HL-60 (cell line): ENCODE measurements at regions not wholly inside any gene's neighbourhood (a gene's known extent, or its start where the extent isn't known, plus 50 kb on each side); places are given as distances from the start of the nearest gene placed in this dataset.

ENCODE experiments used
- DNase-seq, 2 experiments: peaks; one replicate each; pipeline ENCODE4 v3.0.0-alpha.2; 2010 to 2020; ENCODE audit warnings: low read depth in 1 of 2, low spot score in 1 of 2
- H3K27ac ChIP-seq: fragments of 250-450 bp; sonication (Bioruptor Pico); replicated peaks from 2 replicates; pipeline ENCODE4 v1.5.1; 2020; ENCODE audit warnings: mild to moderate bottlenecking, moderate library complexity
- H3K27me3 ChIP-seq: fragments of 250-450 bp; sonication (Bioruptor Pico); 2 replicates; pipeline ENCODE4 v1.5.1; 2021; ENCODE audit warnings: mild to moderate bottlenecking, moderate library complexity; ENCODE audit not compliant: insufficient read depth, poor library complexity, severe bottlenecking
- H3K4me3 ChIP-seq: replicated peaks from 2 replicates; pipeline ENCODE4 v1.5.1; 2011; ENCODE audit warnings: mild to moderate bottlenecking, control low read depth, low read length; ENCODE audit not compliant: insufficient read depth
- CTCF ChIP-seq: IDR thresholded peaks from one replicate; pipeline ENCODE4 v1.5.1; 2011; ENCODE audit warnings: low read length, control low read depth, inconsistent platforms; ENCODE audit not compliant: insufficient read depth
- GABPA ChIP-seq: IDR thresholded peaks from 2 replicates; pipeline ENCODE4 v1.6.1; 2012; ENCODE audit warnings: low read depth
- POLR2AphosphoS5 ChIP-seq: IDR thresholded peaks from 2 replicates; pipeline ENCODE4 v1.6.1; 2012; ENCODE audit warnings: low read depth
- SPI1 ChIP-seq: IDR thresholded peaks from 2 replicates; pipeline ENCODE4 v1.6.1; 2012; ENCODE audit warnings: low read depth, mild to moderate bottlenecking, borderline replicate concordance
- TF ChIP-seq, protein P1 (sequence below): IDR thresholded peaks from 2 replicates; pipeline ENCODE4 v1.6.1; 2012; ENCODE audit warnings: low read depth; ENCODE audit not compliant: insufficient replicate concordance

DNA sequence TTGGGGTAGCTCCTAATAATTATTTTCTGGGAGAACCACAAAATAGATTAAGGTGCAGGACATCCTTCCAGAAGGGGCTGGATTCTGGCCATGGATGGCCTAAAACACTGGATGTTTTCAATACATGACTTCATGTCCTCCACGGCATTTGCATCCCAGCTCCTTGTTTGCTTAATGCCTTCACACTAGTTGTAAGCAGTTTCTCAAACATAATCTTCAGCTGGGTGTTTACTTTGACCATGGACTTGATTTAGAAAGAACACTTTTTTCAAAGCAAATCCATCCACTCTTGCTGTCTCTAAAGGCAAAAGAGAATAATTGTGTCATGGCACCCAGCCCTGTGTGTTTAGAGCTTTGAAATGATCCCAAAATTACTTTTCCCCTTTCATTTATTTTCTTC is 82.5 kb upstream of the GSX1 start:
- H3K4me3 ChIP-seq, result no peak overlapping the region
- no peak for DNase-seq
- H3K27me3 ChIP-seq, result peaks cover 16% of the 10 kb centered on the region
- no peak overlapping the region for H3K27ac ChIP-seq
- TF ChIP-seq, protein P1, sequence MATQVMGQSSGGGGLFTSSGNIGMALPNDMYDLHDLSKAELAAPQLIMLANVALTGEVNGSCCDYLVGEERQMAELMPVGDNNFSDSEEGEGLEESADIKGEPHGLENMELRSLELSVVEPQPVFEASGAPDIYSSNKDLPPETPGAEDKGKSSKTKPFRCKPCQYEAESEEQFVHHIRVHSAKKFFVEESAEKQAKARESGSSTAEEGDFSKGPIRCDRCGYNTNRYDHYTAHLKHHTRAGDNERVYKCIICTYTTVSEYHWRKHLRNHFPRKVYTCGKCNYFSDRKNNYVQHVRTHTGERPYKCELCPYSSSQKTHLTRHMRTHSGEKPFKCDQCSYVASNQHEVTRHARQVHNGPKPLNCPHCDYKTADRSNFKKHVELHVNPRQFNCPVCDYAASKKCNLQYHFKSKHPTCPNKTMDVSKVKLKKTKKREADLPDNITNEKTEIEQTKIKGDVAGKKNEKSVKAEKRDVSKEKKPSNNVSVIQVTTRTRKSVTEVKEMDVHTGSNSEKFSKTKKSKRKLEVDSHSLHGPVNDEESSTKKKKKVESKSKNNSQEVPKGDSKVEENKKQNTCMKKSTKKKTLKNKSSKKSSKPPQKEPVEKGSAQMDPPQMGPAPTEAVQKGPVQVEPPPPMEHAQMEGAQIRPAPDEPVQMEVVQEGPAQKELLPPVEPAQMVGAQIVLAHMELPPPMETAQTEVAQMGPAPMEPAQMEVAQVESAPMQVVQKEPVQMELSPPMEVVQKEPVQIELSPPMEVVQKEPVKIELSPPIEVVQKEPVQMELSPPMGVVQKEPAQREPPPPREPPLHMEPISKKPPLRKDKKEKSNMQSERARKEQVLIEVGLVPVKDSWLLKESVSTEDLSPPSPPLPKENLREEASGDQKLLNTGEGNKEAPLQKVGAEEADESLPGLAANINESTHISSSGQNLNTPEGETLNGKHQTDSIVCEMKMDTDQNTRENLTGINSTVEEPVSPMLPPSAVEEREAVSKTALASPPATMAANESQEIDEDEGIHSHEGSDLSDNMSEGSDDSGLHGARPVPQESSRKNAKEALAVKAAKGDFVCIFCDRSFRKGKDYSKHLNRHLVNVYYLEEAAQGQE, result no peak
- TF ChIP-seq CTCF (no peak), GABPA (no peak), SPI1 (no peak), POLR2AphosphoS5 (no peak)

- no peak for DNase-seq
- peaks cover 18% of the 10 kb centered on the region for H3K27me3 ChIP-seq
- no peak overlapping the region for H3K27ac ChIP-seq
- no peak overlapping the region for H3K4me3 ChIP-seq
- no peak for TF ChIP-seq SPI1
- TF ChIP-seq, protein P1, result no peak
- TF ChIP-seq CTCF, result no peak
- no peak for TF ChIP-seq POLR2AphosphoS5
- no peak for TF ChIP-seq GABPA
Measured at GRCh38 chr13:27712421-27712820, 79.9 kb upstream of the GSX1 start.

DNA sequence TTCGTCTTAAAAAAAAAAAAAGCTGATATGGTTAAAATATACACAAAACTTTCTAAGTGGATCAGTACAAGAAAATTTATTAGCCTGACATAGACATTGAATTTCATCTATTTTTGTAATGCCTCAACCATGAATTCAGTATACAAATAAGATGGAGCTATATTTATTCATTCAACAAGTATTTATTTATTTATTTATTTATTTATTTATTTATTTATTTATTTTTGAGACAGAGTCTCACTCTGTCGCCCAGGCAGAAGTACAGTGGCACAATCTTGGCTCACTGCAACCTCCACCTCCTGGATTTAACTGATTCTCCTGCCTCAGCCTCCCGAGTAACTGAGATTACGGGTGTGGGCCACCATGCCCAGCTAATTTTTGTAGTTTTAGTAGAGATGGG is 78.5 kb upstream of the GSX1 start:
- DNase-seq, result no peak
- peaks cover 20% of the 10 kb centered on the region for H3K27me3 ChIP-seq
- no peak overlapping the region for H3K4me3 ChIP-seq
- no peak for TF ChIP-seq SPI1
- no peak for TF ChIP-seq POLR2AphosphoS5
- no peak for TF ChIP-seq GABPA
- TF ChIP-seq, protein P1, result no peak
- no peak for TF ChIP-seq CTCF
- no peak overlapping the region for H3K27ac ChIP-seq
